A549 (cell line): ENCODE measurements at regions not wholly inside any gene's neighbourhood (a gene's known extent, or its start where the extent isn't known, plus 50 kb on each side); places are given as distances from the start of the nearest gene placed in this dataset.

Source experiments
- CEBPB ChIP-seq, 2 experiments: fragments of >200 bp in 1 of 2; sonication (Bioruptor Twin) in 1 of 2; formaldehyde crosslinking in 1 of 2; IDR thresholded peaks; 2 replicates each; pipeline ENCODE4 v1.6.1; 2012 to 2016
- CTCF ChIP-seq: fragments of >200 bp; sonication (Bioruptor Twin); formaldehyde crosslinking; IDR thresholded peaks from 3 replicates; pipeline ENCODE4 v1.5.1; 2016
- POLR2A ChIP-seq: IDR thresholded peaks from 2 replicates; pipeline ENCODE4 v1.6.1; 2012; ENCODE audit warnings: mild to moderate bottlenecking, low read length
- RFX5 ChIP-seq: fragments of 450-650 bp; IDR thresholded peaks from 2 replicates; pipeline ENCODE4 v1.7.1; 2014; ENCODE audit warnings: antibody characterized with exemption, mild to moderate bottlenecking, moderate library complexity
- USF2 ChIP-seq: fragments of 450-650 bp; IDR thresholded peaks from 2 replicates; pipeline ENCODE4 v1.6.1; 2014; ENCODE audit warnings: antibody characterized with exemption
- ZC3H11A ChIP-seq: fragments of 450-650 bp; IDR thresholded peaks from 2 replicates; pipeline ENCODE4 v1.6.1; 2014; ENCODE audit warnings: antibody characterized with exemption, mild to moderate bottlenecking

GRCh38 chr5:106862450-106863193 is 808.1 kb downstream of the EFNA5 start:
- TF ChIP-seq POLR2A = no peak
- TF ChIP-seq ZC3H11A = no peak
- no peak for TF ChIP-seq USF2
- no peak for TF ChIP-seq CTCF
- no peak for TF ChIP-seq CEBPB (IDR thresholded peaks at IDR 0.05)
- no peak for TF ChIP-seq RFX5
